Stomach (tissue), 8 donors: ENCODE measurements at regions not wholly inside any gene's neighbourhood (a gene's known extent, or its start where the extent isn't known, plus 50 kb on each side); places are given as distances from the start of the nearest gene placed in this dataset.

Experiments
- DNase-seq, 2 donors: peaks; one replicate each; pipeline versions ENCODE4 v3.0.0 to v3.0.0-alpha.2; 2013 to 2019
- H3K27ac ChIP-seq, 5 donors: fragments of 200-600 bp in 4 of 5; sonication (generic) in 4 of 5; one replicate each; pipeline ENCODE4 v1.5.1; 2013 to 2019; ENCODE audit warnings: mild to moderate bottlenecking in 1 of 5, moderate library complexity in 1 of 5
- H3K27me3 ChIP-seq, 3 donors: fragments of 200-600 bp; sonication (generic); one replicate each; pipeline ENCODE4 v1.5.1; 2017 to 2019; ENCODE audit warnings: mixed run types in 1 of 3
- H3K36me3 ChIP-seq, 4 donors: fragments of 200-600 bp; sonication (generic); 1 replicate in 3 of 4; 2 replicates in 1 of 4; pipeline ENCODE4 v1.5.1; 2016 to 2019
- H3K4me1 ChIP-seq, 4 donors: fragments of 200-600 bp; sonication (generic); one replicate each; pipeline ENCODE4 v1.5.1; 2016 to 2019
- H3K4me3 ChIP-seq, 4 donors: fragments of 200-600 bp; sonication (generic) in 3 of 4; one replicate each; pipeline ENCODE4 v1.5.1; 2016 to 2019; ENCODE audit warnings: mild to moderate bottlenecking in 1 of 4
- H3K9me3 ChIP-seq, 4 donors: fragments of 200-600 bp; sonication (generic); one replicate each; pipeline ENCODE4 v1.5.1; 2016 to 2019
- EP300 ChIP-seq: sonication (generic); formaldehyde crosslinking; IDR thresholded peaks from one replicate; pipeline ENCODE4 v1.6.1; 2017; ENCODE audit warnings: antibody characterized with exemption
- POLR2A ChIP-seq, 4 donors: fragments of 450-650 bp; IDR thresholded peaks; one replicate each; pipeline ENCODE4 v1.6.1; 2016; ENCODE audit warnings: antibody characterized with exemption in 4 of 4, control low read depth in 2 of 4, mild to moderate bottlenecking in 1 of 4, moderate library complexity in 1 of 4
- POLR2AphosphoS5 ChIP-seq, 3 donors: sonication (generic); formaldehyde crosslinking; IDR thresholded peaks; one replicate each; pipeline ENCODE4 v1.6.1; 2016; ENCODE audit warnings: antibody characterized with exemption in 3 of 3
- WGBS, 5 donors: extraction: QIAGEN DNeasy Blood & Tissue Kit in 3 of 5; methylation state at CpG; one replicate each; pipeline versions ENCODE4 v1.1.5 to v1.1.7; 2013 to 2018; 5-methylcytosine and 5-hydroxymethylcytosine counted together
- intact Hi-C: fragments of 100-400 bp; cut with DNase I; formaldehyde crosslinking; loops from one replicate; pipeline ENCODE4 v1.15.1; 2023; ENCODE audit warnings: low total_unique reads
- TF ChIP-seq, protein P1 (sequence below), 7 experiments: fragments of 450-650 bp in 4 of 7; fragments of 200-600 bp in 3 of 7; sonication (generic) in 3 of 7; IDR thresholded peaks; one replicate each; pipeline ENCODE4 v1.5.1; 2016 to 2019; ENCODE audit warnings: antibody characterized with exemption in 7 of 7, control low read depth in 2 of 7, mild to moderate bottlenecking in 1 of 7
- donor health status: healthy with polysubstance abuse.
- donor health status: Bipolar disorder and iron deficiency.
- donor health status: healthy.

DNA sequence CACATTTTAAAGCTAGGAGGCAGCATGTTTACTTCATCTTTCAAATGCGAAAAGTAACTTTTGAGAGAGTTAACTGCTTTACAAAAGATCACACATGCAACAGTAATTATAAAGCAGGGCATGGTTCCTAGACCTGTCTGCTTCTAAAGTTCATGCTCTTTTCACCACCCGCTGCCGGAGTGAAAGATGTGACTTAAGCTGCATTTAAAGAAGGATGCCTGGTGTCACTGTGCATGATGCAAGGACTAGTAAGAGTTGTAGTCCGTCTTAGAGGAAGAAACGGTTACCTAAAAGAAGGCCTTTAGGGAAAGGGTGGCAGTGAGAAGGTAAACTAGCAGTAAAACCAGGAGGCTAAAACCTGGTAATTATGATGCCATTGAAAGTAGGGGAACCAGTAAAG, 1689.1 kb downstream of the KCNT2 start:
- TF ChIP-seq EP300 = no peak
- TF ChIP-seq POLR2A (IDR thresholded peaks at IDR 0.05) = no peak
- no peak for TF ChIP-seq POLR2AphosphoS5 (IDR thresholded peaks at IDR 0.05)
- TF ChIP-seq, protein P1, sequence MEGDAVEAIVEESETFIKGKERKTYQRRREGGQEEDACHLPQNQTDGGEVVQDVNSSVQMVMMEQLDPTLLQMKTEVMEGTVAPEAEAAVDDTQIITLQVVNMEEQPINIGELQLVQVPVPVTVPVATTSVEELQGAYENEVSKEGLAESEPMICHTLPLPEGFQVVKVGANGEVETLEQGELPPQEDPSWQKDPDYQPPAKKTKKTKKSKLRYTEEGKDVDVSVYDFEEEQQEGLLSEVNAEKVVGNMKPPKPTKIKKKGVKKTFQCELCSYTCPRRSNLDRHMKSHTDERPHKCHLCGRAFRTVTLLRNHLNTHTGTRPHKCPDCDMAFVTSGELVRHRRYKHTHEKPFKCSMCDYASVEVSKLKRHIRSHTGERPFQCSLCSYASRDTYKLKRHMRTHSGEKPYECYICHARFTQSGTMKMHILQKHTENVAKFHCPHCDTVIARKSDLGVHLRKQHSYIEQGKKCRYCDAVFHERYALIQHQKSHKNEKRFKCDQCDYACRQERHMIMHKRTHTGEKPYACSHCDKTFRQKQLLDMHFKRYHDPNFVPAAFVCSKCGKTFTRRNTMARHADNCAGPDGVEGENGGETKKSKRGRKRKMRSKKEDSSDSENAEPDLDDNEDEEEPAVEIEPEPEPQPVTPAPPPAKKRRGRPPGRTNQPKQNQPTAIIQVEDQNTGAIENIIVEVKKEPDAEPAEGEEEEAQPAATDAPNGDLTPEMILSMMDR (IDR thresholded peaks at IDR 0.05) = no peak
- intact Hi-C loops = no loop called here

DNA sequence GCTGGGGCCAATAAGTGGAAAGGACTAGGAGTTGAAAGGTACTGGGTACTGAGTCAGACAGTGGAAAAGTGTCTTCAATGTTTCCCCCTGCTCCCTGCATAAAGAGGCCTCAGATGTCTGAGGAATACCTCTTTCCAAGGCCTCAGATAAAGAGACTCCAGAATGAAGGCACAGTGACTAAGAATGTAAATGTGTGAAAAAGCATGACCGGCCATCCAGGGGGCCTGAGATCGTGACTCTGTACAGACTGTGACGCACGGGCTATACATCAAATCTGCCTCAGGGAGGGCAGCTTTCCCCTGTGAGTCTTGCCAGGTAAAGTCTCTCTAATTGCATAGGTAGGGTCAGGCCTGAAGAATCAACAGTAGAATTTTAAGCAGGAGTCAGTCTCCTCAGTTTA, 1690.5 kb downstream of the KCNT2 start:
- no peaks in the 10 kb centered on the region for H3K4me1 ChIP-seq
- peaks cover 0 to 5% (median 0%) of the 10 kb centered on the region in 4 donors for H3K9me3 ChIP-seq
- H3K27me3 ChIP-seq = no peaks in the 10 kb centered on the region
- 76 to 81% (median 77%) methylated on average over 4 of the region's 4 CpGs for WGBS, 5 donors
- intact Hi-C loops = no loop called here
- no peaks in the 10 kb centered on the region for H3K36me3 ChIP-seq
- DNase-seq = no peak
- TF ChIP-seq, protein P1 (IDR thresholded peaks at IDR 0.05) = no peak
- no peak for TF ChIP-seq EP300
- no peak for TF ChIP-seq POLR2A (IDR thresholded peaks at IDR 0.05)
- no peak for TF ChIP-seq POLR2AphosphoS5 (IDR thresholded peaks at IDR 0.05)
- H3K27ac ChIP-seq = no peak overlapping the region
- H3K4me3 ChIP-seq = no peak overlapping the region

More for the DNA sequence above, 1689.1 kb downstream of the KCNT2 start:
- 84 to 92% (median 91%) methylated on average over 5 of the region's 5 CpGs for WGBS, 5 donors
- DNase-seq = no peak
- Histone ChIP-seq H3K36me3 (no peaks in the 10 kb centered on the region), H3K4me3 (no peak overlapping the region), H3K27ac (no peak overlapping the region), H3K27me3 (no peaks in the 10 kb centered on the region), H3K4me1 (no peaks in the 10 kb centered on the region), H3K9me3 (peaks cover 0 to 4% (median 0%) of the 10 kb centered on the region in 4 donors)

DNA sequence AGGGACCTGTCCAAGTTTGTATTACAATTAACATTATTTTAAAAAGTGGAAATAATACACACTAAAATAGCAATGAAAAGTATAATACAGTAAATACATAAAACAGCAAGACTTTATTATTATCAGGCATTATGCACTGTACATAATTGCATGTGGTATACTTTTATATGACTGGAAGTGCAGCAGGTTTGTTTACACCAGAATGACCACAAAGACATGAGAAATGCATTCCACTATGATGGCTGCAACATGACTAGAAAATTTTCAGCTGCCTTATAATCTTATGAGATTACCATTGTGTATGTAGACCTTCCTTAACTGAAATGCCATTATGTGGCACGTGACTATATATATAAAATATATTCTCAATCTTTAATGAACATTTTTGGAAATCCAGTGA, 1699.6 kb downstream of the KCNT2 start:
- DNase-seq = no peak
- TF ChIP-seq POLR2AphosphoS5 (IDR thresholded peaks at IDR 0.05) (no peak), EP300 (no peak), POLR2A (IDR thresholded peaks at IDR 0.05) (no peak)
- TF ChIP-seq, protein P1 (IDR thresholded peaks at IDR 0.05) = no peak
- intact Hi-C loops = no loop called here
- Histone ChIP-seq H3K36me3 (no peaks in the 10 kb centered on the region), H3K4me3 (no peak overlapping the region), H3K27me3 (no peaks in the 10 kb centered on the region), H3K27ac (no peak overlapping the region), H3K4me1 (no peaks in the 10 kb centered on the region), H3K9me3 (no peaks in the 10 kb centered on the region)
- WGBS, 5 donors = 44 to 66% (median 53%) methylated on average over 1 of the region's 1 CpG

DNA sequence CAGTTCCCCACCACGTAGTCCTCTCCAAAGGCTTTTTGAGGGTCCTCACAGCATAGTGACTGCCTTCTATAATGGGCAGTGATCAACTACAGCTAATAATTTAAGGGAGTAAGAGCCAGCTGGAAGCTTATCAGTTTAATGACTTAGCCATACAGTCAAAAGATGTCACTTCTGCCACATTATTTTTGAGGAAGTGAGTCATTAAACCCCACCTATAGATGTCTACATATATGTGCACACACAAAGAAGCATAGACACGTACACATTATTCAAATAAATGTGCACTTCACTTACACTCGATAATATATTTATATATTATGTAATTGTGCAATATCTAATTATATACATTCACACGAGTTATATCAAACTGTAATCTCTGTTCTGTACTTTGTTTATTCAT, 1704.7 kb downstream of the KCNT2 start:
- 68 to 77% (median 71%) methylated on average over 4 of the region's 4 CpGs for WGBS, 5 donors

More for the DNA sequence above, 1704.7 kb downstream of the KCNT2 start:
- no peak overlapping the region for H3K27ac ChIP-seq
- H3K27me3 ChIP-seq = no peaks in the 10 kb centered on the region
- H3K36me3 ChIP-seq = no peaks in the 10 kb centered on the region
- no peaks in the 10 kb centered on the region for H3K9me3 ChIP-seq
- no peak overlapping the region for H3K4me3 ChIP-seq
- H3K4me1 ChIP-seq = no peaks in the 10 kb centered on the region
- intact Hi-C loops = no loop called here
- TF ChIP-seq EP300 = no peak
- TF ChIP-seq, protein P1 (IDR thresholded peaks at IDR 0.05) = no peak
- no peak for TF ChIP-seq POLR2AphosphoS5 (IDR thresholded peaks at IDR 0.05)
- DNase-seq = no peak
